ENCODE measurements at regions not wholly inside any gene's neighbourhood (a gene's known extent, or its start where the extent isn't known, plus 50 kb on each side); places are given as distances from the start of the nearest gene placed in this dataset.

DNA sequence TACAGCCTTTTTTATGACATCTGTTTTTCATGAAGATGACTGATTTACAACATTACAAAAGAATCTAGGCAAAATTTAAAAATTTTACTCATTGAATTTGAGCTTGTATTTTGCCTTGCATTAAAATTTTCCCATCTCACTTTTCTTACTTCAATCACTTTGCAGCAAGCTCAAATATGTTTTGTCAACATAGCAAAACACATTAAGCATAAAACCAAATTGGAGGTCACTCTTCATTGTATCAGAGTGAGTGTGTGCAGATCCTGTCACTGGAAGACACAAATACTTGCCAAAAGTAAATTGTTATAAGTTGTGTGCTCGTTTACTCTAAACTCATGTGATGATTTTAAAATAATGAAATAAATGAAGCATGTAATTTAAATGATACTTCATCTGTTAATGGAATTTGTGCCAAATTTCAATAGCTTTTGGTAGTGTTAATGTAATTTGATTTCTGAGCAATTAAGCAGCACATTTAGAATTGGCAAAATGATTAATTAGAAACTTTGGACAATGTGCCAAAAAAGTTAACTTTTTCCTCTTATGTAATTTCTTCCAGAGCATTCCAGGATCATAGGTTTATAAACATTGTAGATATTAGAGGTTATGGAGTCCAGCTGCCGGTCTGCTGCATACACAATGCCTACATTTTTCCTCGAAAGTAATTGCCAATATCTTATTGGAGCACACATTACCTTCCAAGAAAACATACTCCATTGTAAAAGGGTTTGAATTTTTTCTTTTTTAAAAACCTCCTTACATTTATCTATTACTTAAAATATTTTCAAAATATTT is 1078.2 kb upstream of the LRRTM3 start:
- no peak overlapping the region for H3K27ac ChIP-seq
- no peak for DNase-seq (ENCODE audit: low spot score)
- ChIA-PET CTCF (no interaction called here), POLR2A (ENCODE audit: low non-redundant PET) (no interaction called here)
- TF ChIP-seq, protein P1, sequence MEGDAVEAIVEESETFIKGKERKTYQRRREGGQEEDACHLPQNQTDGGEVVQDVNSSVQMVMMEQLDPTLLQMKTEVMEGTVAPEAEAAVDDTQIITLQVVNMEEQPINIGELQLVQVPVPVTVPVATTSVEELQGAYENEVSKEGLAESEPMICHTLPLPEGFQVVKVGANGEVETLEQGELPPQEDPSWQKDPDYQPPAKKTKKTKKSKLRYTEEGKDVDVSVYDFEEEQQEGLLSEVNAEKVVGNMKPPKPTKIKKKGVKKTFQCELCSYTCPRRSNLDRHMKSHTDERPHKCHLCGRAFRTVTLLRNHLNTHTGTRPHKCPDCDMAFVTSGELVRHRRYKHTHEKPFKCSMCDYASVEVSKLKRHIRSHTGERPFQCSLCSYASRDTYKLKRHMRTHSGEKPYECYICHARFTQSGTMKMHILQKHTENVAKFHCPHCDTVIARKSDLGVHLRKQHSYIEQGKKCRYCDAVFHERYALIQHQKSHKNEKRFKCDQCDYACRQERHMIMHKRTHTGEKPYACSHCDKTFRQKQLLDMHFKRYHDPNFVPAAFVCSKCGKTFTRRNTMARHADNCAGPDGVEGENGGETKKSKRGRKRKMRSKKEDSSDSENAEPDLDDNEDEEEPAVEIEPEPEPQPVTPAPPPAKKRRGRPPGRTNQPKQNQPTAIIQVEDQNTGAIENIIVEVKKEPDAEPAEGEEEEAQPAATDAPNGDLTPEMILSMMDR (conservative IDR thresholded peaks at IDR 0.05; ENCODE audit: low read depth) = no peak

DNA sequence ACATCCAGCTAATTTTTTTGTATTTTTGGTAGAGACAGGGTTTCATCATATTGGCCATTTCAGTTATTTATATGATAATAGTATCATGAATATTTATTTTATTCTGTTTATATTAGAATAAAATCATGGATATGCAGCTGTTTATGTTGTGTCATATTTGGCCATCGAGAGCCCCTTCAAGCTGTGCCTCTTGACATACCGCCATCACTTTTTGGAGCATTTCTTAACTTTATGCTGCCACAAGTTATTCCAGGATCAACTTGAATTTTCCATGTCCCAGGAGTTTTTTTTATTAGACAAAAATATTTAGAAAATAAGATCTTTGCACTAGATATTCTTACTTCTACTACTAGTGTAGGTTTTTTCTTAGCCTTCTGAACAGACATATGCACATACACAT is 1067.0 kb upstream of the LRRTM3 start:
- ChIA-PET CTCF (no interaction called here), POLR2A (ENCODE audit: low non-redundant PET) (no interaction called here)
- TF ChIP-seq, protein P1 (conservative IDR thresholded peaks at IDR 0.05; ENCODE audit: low read depth) = no peak
- H3K27ac ChIP-seq = no peak overlapping the region
- DNase-seq (ENCODE audit: low spot score) = no peak

DNA sequence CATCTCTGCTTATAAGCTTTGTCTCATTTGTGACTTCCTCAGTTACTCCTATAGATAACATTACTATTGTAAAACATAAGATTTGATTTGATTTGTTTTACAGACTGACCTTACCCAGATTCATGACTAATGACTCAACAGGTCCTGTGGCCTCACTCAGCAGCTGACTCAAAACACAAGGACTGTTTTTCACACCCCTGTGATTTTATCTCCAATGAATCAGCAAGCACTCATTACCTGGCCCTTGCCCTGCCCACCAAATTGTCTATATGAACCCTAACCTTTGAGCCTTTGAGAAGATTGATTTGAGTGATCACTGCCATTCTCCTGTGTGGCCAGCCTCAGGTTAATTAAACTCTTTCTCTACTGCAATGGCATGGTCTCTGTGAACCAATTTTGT is 1064.6 kb upstream of the LRRTM3 start:
- ChIA-PET POLR2A (ENCODE audit: low non-redundant PET) (no interaction called here), CTCF (no interaction called here)
- peak; percentile 36 for DNase-seq (ENCODE audit: low spot score)
- TF ChIP-seq, protein P1 (conservative IDR thresholded peaks at IDR 0.05; ENCODE audit: low read depth) = no peak
- no peak overlapping the region for H3K27ac ChIP-seq

Data from RWPE1 (cell line).